ENCODE measurements at regions not wholly inside any gene's neighbourhood (a gene's known extent, or its start where the extent isn't known, plus 50 kb on each side); places are given as distances from the start of the nearest gene placed in this dataset.
"Not testable (repeated sequence)": the region's sequence is repeated elsewhere in the genome, so short reads cannot be mapped to it uniquely, and the experiment has no call there.

- in situ Hi-C loops (cut with MboI; ENCODE audit: low sequenced_read_pairs) = no loop called here
Measured at GRCh38 chr4:81790477-81790876, 318.8 kb upstream of the RASGEF1B start.

DNA sequence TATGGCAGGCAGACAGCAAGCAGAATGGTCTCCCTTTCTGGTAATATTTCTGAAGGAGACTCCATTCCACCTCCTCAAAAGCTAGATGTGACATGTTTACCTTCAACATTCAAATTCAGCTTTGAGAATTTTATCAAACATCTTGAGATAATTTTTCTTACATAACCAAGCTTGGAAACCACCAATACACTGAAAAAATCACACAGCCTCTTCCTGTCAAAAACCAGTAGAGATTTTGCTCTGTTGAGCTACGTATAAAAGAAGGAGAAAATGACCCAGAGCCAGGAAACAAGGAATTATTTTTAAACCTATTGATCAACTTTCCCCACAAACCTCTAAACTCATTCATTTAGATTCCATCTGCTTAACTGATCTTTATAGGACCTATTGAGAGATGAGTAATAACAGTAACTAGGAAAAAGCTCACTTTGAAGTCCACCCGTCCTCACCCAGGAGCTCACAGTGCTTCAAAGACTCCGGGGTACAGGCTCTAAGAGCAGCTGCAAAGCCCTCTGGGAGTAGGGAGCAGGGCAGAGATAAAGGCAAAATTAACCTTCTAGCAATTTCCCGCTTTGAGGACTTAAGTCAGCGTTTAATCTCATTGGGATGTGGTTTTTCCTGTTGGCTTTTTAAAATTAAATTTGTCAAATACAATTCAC is 318.2 kb upstream of the RASGEF1B start:
- in situ Hi-C loops (cut with MboI; ENCODE audit: low sequenced_read_pairs) = no loop called here

GRCh38 chr4:81789158-81789557 is 317.5 kb upstream of the RASGEF1B start:
- in situ Hi-C loops (cut with MboI; ENCODE audit: low sequenced_read_pairs) = no loop called here

GRCh38 chr4:81786766-81787165 is 315.1 kb upstream of the RASGEF1B start:
- in situ Hi-C loops (cut with MboI; ENCODE audit: low sequenced_read_pairs) = no loop called here

DNA sequence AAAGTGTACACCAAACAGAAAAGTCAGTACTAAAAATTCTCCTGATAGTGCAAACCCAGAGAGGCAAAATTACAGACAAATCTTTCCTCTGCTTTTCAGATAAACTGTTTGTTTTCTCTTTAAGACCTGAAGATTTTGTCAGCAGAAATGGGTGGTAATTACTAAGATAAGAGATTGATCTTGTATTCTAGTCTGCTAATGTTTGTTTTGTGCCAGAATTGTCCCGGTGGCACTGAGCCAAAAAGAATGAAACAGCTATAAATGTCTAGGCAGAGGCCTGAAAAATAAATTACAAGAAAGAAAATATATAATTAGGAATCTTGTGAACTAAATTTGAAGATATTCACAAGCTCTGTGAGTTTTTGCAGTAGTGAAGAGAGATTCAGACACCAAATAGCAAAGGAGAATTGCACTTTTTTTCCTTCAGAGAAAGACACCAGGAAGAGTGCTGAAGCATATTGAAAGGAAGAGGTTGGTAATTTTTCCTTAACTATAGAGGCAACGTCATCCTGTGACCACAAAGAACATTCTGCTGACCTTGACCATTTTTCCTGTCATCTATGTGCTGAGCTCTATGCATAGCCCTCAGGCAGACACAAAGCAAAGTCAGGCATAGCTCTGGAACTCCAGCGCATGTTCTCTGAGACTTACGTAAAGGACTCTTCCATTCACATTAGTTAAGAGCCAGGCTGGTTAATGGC is 314.5 kb upstream of the RASGEF1B start:
- in situ Hi-C loops (cut with MboI; ENCODE audit: low sequenced_read_pairs) = no loop called here

- in situ Hi-C loops (cut with MboI; ENCODE audit: low sequenced_read_pairs) = no loop called here
Measured at GRCh38 chr4:81785338-81785737, 313.6 kb upstream of the RASGEF1B start.

DNA sequence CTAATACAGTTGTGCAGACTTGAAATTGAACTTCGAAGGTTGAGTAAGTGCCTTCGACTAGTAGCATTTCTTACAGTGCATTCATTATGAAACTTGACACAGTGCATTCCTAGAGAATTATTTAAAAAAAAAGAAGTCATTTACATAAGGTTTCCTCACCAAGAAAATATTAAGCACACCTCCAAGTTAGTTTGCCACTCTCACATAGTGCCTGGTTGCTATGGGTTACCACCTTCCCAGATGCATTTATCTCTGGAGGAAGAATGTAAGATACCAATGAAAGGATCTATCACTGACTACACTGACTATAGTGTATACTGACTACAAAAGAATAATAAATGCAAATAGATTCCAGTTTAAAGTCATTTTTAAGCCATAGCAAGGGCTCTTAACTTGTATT is 311.9 kb upstream of the RASGEF1B start:
- in situ Hi-C loops (cut with MboI; ENCODE audit: low sequenced_read_pairs) = no loop called here

GRCh38 chr4:81781799-81782198 is 310.1 kb upstream of the RASGEF1B start:
- in situ Hi-C loops (cut with MboI; ENCODE audit: low sequenced_read_pairs) = no loop called here

GRCh38 chr4:81777718-81778117 is 306.0 kb upstream of the RASGEF1B start:
- in situ Hi-C loops (cut with MboI; ENCODE audit: low sequenced_read_pairs) = not testable (repeated sequence)

DNA sequence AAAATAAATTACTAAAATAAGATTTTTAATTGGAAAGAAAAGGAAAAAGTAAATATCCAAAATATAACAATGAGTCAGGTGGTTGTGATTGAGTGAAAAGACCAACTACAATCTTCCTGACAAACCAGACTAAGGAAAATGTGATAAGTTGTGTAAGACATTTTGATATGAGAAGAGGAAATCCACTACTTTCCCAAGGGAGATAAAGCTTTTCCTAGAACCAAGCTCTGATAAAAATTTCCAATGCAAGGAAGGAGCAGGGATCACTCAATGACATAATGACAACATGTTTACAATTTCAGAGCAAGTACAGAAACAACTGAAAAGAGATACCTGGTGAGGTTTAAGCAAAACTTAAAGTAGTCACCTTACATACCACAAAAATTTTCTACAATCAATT is 305.1 kb upstream of the RASGEF1B start:
- in situ Hi-C loops (cut with MboI; ENCODE audit: low sequenced_read_pairs) = no loop called here

DNA sequence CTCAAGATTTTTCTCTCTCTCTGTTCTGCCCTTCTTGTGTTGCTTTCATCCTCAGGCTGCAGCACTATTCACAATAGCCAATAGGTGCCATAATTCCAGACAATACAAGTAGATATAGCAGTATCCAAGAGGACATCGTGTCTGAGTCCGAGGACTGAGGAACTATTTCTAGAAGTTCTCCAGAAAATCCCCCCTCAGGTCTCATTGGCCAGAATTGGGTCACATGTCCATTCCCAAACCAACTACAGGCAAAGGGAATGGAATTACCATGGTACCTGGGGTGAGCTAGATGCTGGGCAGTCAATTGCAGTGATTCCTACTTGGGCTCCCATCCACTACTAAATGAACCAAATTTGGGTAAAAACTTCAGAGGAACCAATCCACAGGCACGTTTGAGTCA is 301.9 kb upstream of the RASGEF1B start:
- in situ Hi-C loops (cut with MboI; ENCODE audit: low sequenced_read_pairs) = no loop called here

DNA sequence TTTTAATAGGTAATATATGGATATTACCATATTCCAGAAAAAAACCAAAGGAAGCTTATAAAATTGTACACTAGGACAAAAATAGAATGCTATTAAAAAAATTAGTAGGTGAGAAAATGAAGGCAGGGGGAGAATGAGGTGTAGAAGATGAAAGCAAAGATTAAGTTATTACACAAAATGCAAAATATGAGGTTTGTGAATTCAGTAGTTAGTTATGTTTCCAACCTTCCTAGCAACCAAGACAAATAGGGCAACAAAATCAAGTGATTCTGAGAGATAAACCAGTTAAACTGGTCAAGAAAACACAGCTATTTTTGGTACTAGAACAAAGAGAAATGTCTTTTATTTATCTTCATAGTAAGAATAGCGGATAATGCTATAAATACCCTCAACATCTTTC is 300.0 kb upstream of the RASGEF1B start:
- in situ Hi-C loops (cut with MboI; ENCODE audit: low sequenced_read_pairs) = no loop called here

- in situ Hi-C loops (cut with MboI; ENCODE audit: low sequenced_read_pairs) = no loop called here
Measured at GRCh38 chr4:81769244-81769643, 297.5 kb upstream of the RASGEF1B start.

DNA sequence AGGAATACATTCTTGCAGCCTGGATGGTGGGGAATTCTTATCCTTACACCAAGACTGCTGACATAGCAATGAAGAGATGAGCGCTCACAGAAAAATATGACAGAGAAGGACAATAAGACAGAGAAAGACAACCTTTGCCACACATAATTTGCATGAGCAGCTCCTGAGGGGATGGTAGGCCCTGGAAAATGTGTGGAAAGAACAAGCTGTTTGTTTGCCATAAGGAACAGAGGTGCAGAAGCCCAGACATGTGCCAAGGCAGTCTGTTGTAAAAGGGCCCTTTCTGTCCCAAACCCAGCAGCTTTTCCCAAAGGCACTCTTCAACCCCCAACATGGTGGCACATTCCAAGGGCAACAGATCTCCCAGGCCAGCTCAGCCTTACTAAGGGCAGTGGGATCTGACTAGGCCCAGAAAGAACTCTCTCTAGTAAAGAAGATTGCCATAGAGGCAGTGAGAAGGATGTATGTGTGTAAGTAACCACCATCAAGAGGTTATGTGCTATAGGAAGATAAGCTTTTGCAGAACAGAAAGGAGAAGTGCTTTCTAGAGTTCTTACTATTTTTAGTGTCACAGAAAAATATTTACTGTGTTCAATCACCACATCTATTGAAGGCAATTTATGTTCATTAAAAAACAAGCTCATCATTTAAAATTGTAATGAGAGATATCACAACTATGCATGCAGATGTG is 287.0 kb upstream of the RASGEF1B start:
- in situ Hi-C loops (cut with MboI; ENCODE audit: low sequenced_read_pairs) = no loop called here

DNA sequence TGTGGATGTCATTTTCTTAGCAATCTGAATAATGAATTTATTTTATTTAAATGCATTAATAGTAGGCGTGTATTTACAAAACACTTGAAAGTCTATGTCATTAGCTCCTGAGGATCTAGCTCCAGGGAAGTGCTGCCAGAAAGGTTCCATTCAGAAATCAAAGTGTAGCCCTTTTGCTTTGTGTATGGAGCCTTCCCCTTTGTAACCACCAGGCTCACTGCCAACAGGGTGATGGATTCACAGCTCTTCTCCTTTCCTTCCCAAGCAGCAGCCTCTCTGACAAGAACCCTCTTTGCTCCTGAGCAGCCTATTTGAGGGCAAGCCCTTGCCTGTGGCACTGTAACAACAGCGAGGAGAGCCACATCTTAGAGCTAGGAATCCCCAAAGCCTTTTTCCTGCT is 286.0 kb upstream of the RASGEF1B start:
- in situ Hi-C loops (cut with MboI; ENCODE audit: low sequenced_read_pairs) = no loop called here

GRCh38 chr4:81756973-81757372 is 285.3 kb upstream of the RASGEF1B start:
- in situ Hi-C loops (cut with MboI; ENCODE audit: low sequenced_read_pairs) = no loop called here

- in situ Hi-C loops (cut with MboI; ENCODE audit: low sequenced_read_pairs) = no loop called here
Measured at GRCh38 chr4:81756042-81756441, 284.3 kb upstream of the RASGEF1B start.

- in situ Hi-C loops (cut with MboI; ENCODE audit: low sequenced_read_pairs) = no loop called here
Measured at GRCh38 chr4:81754169-81754568, 282.5 kb upstream of the RASGEF1B start.

GRCh38 chr4:81751531-81752289 is 280.0 kb upstream of the RASGEF1B start:
- in situ Hi-C loops (cut with MboI; ENCODE audit: low sequenced_read_pairs) = no loop called here

DNA sequence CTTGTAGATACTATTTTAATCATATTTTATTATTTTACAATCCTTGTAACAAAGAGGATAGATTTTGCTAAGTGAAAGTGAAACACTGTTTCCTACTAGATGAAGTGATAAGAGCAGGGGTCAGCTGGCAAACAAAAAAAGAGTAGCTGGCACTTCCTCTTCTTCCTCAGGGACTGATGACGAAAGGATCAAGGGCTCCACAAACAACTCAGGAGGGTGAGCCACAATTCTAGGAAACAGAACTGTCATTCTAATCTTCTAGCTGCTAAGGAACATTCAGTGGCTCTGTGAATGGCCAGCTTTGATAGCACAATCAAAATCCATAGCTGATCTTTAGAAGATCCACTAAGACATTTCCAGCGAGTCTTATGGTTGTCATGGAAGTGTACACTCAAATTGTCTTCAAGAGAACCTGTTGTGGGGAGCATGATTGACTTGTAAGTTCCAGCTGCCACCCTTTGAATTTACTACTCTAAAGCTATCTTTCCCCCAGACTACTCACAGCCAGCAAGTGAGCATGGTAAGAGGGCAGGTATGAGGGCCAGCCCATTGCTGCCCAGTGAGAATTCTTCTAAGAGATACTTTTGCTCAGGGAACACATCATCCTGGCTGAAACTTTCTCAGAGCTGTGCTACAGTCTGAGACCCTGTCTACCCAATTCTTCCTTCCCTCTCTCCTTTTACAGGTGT is 275.7 kb upstream of the RASGEF1B start:
- in situ Hi-C loops (cut with MboI; ENCODE audit: low sequenced_read_pairs) = no loop called here

DNA sequence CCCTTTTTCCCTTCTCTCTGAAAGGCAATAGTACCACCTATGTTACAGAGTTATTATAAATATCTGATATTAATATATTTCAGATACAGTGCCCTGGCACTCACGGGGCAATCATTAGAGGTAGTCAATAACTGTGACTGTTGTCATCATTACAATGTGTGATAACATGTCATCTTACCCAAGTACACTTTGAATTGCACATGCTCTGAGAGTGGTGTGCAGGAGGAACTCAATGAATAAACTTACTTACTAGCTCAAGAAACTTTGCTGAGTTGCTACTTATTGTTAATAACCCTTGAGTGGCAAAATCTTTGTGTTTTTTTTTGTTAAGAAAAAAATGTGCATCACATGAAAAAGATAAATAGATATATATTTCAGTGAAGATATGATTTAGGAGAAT is 275.1 kb upstream of the RASGEF1B start:
- in situ Hi-C loops (cut with MboI; ENCODE audit: low sequenced_read_pairs) = no loop called here
